OCI-LY1 (cell line): ENCODE measurements at regions not wholly inside any gene's neighbourhood (a gene's known extent, or its start where the extent isn't known, plus 50 kb on each side); places are given as distances from the start of the nearest gene placed in this dataset.

Experiments
- H2AFZ ChIP-seq: fragments of 200-600 bp; sonication (generic), shearing (Covaris generic); 2 replicates; pipeline ENCODE4 v1.6.0; 2014; ENCODE audit warnings: antibody characterized with exemption, mild to moderate bottlenecking, low read length
- H3F3A ChIP-seq: fragments of 200-600 bp; sonication (generic), shearing (Covaris generic); 2 replicates; pipeline ENCODE4 v1.6.0; 2014; ENCODE audit warnings: mild to moderate bottlenecking, antibody characterized with exemption, low read length, moderate library complexity; ENCODE audit not compliant: insufficient read depth
- H3K27ac ChIP-seq: fragments of 200-600 bp; sonication (generic); 2 replicates; pipeline ENCODE4 v1.5.1; 2014; ENCODE audit warnings: low read length, mixed run types, mild to moderate bottlenecking, low read depth; ENCODE audit not compliant: poor library complexity, severe bottlenecking
- H3K27me3 ChIP-seq: fragments of 200-600 bp; sonication (generic); 2 replicates; pipeline ENCODE4 v1.6.0; 2014; ENCODE audit warnings: antibody characterized with exemption, mild to moderate bottlenecking, low read length, moderate library complexity; ENCODE audit not compliant: insufficient read depth
- H3K36me3 ChIP-seq: fragments of 200-600 bp; sonication (generic); 2 replicates; pipeline ENCODE4 v1.6.1; 2014; ENCODE audit warnings: mild to moderate bottlenecking, antibody characterized with exemption, low read length, moderate library complexity, mixed read lengths; ENCODE audit not compliant: insufficient read depth
- H3K4me1 ChIP-seq: fragments of 200-600 bp; sonication (generic); 2 replicates; pipeline ENCODE4 v1.5.1; 2014; ENCODE audit warnings: mild to moderate bottlenecking, low read length, moderate library complexity; ENCODE audit not compliant: insufficient read depth, severe bottlenecking
- H3K4me2 ChIP-seq: fragments of 200-600 bp; sonication (generic), shearing (Covaris generic); 2 replicates; pipeline ENCODE4 v1.6.1; 2014; ENCODE audit warnings: low read length
- H3K4me3 ChIP-seq: fragments of 200-600 bp; sonication (generic); 2 replicates; pipeline ENCODE4 v1.5.1; 2014; ENCODE audit warnings: low read length, low read depth, mild to moderate bottlenecking, mixed read lengths; ENCODE audit not compliant: poor library complexity, severe bottlenecking
- H3K79me2 ChIP-seq: fragments of 200-600 bp; shearing (Covaris generic); 2 replicates; pipeline ENCODE4 v1.6.1; 2016; ENCODE audit warnings: mixed run types, low read length, mixed read lengths; ENCODE audit not compliant: insufficient read depth
- H3K9ac ChIP-seq: fragments of 200-600 bp; sonication (generic), shearing (Covaris generic); 2 replicates; pipeline ENCODE4 v1.6.1; 2014; ENCODE audit warnings: mild to moderate bottlenecking, low read length, mixed read lengths
- H3K9me2 ChIP-seq: fragments of 200-600 bp; sonication (generic), shearing (Covaris generic); 2 replicates; pipeline ENCODE4 v1.6.1; 2014; ENCODE audit warnings: low read depth, mild to moderate bottlenecking, low read length, mixed read lengths
- H3K9me3 ChIP-seq: fragments of 200-600 bp; shearing (Covaris generic); 2 replicates; pipeline ENCODE4 v1.6.1; 2014; ENCODE audit warnings: low read length, mixed read lengths
- H4K20me1 ChIP-seq: fragments of 200-600 bp; sonication (generic), shearing (Covaris generic); 2 replicates; pipeline ENCODE4 v1.6.0; 2016; ENCODE audit warnings: mild to moderate bottlenecking, low read length; ENCODE audit not compliant: insufficient read depth
- CTCF ChIP-seq: fragments of 200-600 bp; sonication (generic), shearing (Covaris generic); IDR thresholded peaks from 2 replicates; pipeline ENCODE4 v1.5.1; 2017; ENCODE audit warnings: mild to moderate bottlenecking, antibody characterized with exemption, low read length, moderate library complexity, mixed read lengths
- EZH2 ChIP-seq: fragments of 200-600 bp; sonication (generic), shearing (Covaris generic); IDR thresholded peaks from 2 replicates; pipeline ENCODE4 v1.8.0; 2017; ENCODE audit warnings: borderline replicate concordance, mixed run types, mild to moderate bottlenecking, antibody characterized with exemption, low read length, moderate library complexity, mixed read lengths

DNA sequence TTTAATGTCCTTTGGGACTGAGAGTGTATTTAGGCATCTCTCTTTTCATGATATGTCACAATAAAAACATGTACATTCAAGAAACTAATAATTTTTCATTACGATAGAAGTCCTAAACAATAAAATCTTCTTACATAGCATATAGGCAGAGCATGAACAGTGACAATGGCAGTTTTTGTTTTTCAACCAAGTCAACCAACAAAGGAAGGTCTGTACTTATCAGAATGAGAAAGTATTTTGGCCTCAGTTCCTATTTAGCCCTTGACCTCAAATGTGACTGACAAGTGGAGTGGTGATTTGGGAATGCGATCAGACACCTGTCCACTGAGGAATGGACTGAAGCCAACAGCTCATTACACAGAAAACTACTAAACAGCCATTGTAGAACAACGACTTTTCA, 219.5 kb downstream of the TMEM161B start:
- Histone ChIP-seq H3K79me2 (no peaks in the 10 kb centered on the region), H3K9me3 (no peaks in the 10 kb centered on the region), H3K9me2 (no peaks in the 10 kb centered on the region), H2AFZ (no peak overlapping the region), H3K4me2 (no peak overlapping the region), H3K27ac (no peak overlapping the region), H3K4me1 (no peaks in the 10 kb centered on the region), H3K36me3 (no peaks in the 10 kb centered on the region), H3F3A (no peaks in the 10 kb centered on the region), H3K27me3 (no peaks in the 10 kb centered on the region), H3K9ac (no peak overlapping the region), H3K4me3 (no peak overlapping the region), H4K20me1 (no peaks in the 10 kb centered on the region)
- TF ChIP-seq EZH2, result no peak
- no peak for TF ChIP-seq CTCF

GRCh38 chr5:88045931-88046461, 222.6 kb downstream of the TMEM161B start:
- Histone ChIP-seq H3K79me2 (no peaks in the 10 kb centered on the region), H3K9me2 (no peaks in the 10 kb centered on the region), H3K9ac (no peak overlapping the region), H4K20me1 (no peaks in the 10 kb centered on the region), H3K9me3 (no peaks in the 10 kb centered on the region), H3K27me3 (no peaks in the 10 kb centered on the region), H3K27ac (no peak overlapping the region), H3K4me2 (no peak overlapping the region), H3K4me3 (no peak overlapping the region), H3K4me1 (no peaks in the 10 kb centered on the region), H3K36me3 (no peaks in the 10 kb centered on the region), H2AFZ (no peak overlapping the region), H3F3A (no peaks in the 10 kb centered on the region)
- TF ChIP-seq EZH2, result no peak
- no peak for TF ChIP-seq CTCF

- Histone ChIP-seq H3K9ac (no peak overlapping the region), H2AFZ (no peak overlapping the region), H3K79me2 (no peaks in the 10 kb centered on the region), H3F3A (no peaks in the 10 kb centered on the region), H3K4me2 (no peak overlapping the region), H4K20me1 (no peaks in the 10 kb centered on the region), H3K4me1 (no peaks in the 10 kb centered on the region), H3K4me3 (no peak overlapping the region), H3K36me3 (no peaks in the 10 kb centered on the region), H3K9me2 (no peaks in the 10 kb centered on the region), H3K27ac (no peak overlapping the region), H3K27me3 (no peaks in the 10 kb centered on the region), H3K9me3 (no peaks in the 10 kb centered on the region)
- TF ChIP-seq CTCF (no peak), EZH2 (no peak)
Measured at GRCh38 chr5:88045165-88045564, 223.5 kb downstream of the TMEM161B start.
